A673 (cell line): ENCODE measurements at regions not wholly inside any gene's neighbourhood (a gene's known extent, or its start where the extent isn't known, plus 50 kb on each side); places are given as distances from the start of the nearest gene placed in this dataset.

ENCODE experiments used
- EZH2 ChIP-seq: fragments of 200-600 bp; sonication (generic); IDR thresholded peaks from 2 replicates; pipeline ENCODE4 v1.6.1; 2017; ENCODE audit warnings: borderline replicate concordance, low read depth, mild to moderate bottlenecking, mixed read lengths, antibody characterized with exemption, low read length; ENCODE audit not compliant: poor library complexity, severe bottlenecking
- TF ChIP-seq, protein P1 (sequence below): fragments of 300-800, 200-600 bp; sonication (generic); conservative IDR thresholded peaks from 2 replicates; pipeline ENCODE4 v1.5.1; 2017; ENCODE audit warnings: low read depth, mild to moderate bottlenecking, antibody characterized with exemption, low read length, moderate library complexity, mixed read lengths

DNA sequence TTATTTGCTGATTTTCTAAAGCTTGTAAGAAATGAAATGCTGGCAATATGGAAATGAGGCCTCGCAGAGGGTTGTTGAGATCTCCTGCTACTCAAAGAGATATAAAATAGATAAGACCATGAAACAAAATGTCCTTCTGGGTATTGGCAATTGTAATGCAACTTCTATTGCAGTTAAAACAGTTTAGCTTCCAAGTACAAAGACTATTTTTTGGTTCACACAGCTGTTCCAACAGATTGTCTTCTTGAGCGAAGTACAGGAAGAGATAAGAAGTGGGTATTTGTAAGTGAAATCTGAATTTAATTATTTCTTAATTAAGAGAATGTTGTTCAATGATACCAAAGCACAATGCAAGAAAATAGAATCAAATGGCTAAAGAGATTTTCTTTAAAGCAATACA lies 801.5 kb upstream of the GBE1 start:
- TF ChIP-seq, protein P1, sequence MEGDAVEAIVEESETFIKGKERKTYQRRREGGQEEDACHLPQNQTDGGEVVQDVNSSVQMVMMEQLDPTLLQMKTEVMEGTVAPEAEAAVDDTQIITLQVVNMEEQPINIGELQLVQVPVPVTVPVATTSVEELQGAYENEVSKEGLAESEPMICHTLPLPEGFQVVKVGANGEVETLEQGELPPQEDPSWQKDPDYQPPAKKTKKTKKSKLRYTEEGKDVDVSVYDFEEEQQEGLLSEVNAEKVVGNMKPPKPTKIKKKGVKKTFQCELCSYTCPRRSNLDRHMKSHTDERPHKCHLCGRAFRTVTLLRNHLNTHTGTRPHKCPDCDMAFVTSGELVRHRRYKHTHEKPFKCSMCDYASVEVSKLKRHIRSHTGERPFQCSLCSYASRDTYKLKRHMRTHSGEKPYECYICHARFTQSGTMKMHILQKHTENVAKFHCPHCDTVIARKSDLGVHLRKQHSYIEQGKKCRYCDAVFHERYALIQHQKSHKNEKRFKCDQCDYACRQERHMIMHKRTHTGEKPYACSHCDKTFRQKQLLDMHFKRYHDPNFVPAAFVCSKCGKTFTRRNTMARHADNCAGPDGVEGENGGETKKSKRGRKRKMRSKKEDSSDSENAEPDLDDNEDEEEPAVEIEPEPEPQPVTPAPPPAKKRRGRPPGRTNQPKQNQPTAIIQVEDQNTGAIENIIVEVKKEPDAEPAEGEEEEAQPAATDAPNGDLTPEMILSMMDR: no peak
- no peak for TF ChIP-seq EZH2
